C1 segment of cervical spinal cord (tissue), 14 donors: ENCODE measurements at regions not wholly inside any gene's neighbourhood (a gene's known extent, or its start where the extent isn't known, plus 50 kb on each side); places are given as distances from the start of the nearest gene placed in this dataset.

Experiments used
- DNase-seq, 14 donors: peaks; one replicate each; lab custom pipeline; 2025; lab: John Stamatoyannopoulos, UW

GRCh38 chr5:88376728-88377127 is 108.1 kb upstream of the TMEM161B start:
- no peak for DNase-seq

- DNase-seq: no peak
Measured at GRCh38 chr5:88374391-88374790, 105.7 kb upstream of the TMEM161B start.

GRCh38 chr5:88370824-88371223 is 102.2 kb upstream of the TMEM161B start:
- no peak for DNase-seq

GRCh38 chr5:88368201-88368600 is 99.6 kb upstream of the TMEM161B start:
- DNase-seq: no peak

GRCh38 chr5:88364991-88365390 is 96.3 kb upstream of the TMEM161B start:
- DNase-seq: no peak

GRCh38 chr5:88355490-88356050 is 86.9 kb upstream of the TMEM161B start:
- DNase-seq: no peak

GRCh38 chr5:88325868-88326267 is 57.2 kb upstream of the TMEM161B start:
- no peak for DNase-seq

- DNase-seq: no peak
Measured at GRCh38 chr5:88322785-88323184, 54.1 kb upstream of the TMEM161B start.
